DMS153 (cell line): ENCODE measurements at regions not wholly inside any gene's neighbourhood (a gene's known extent, or its start where the extent isn't known, plus 50 kb on each side); places are given as distances from the start of the nearest gene placed in this dataset.
"Not testable (repeated sequence)": the region's sequence is repeated elsewhere in the genome, so short reads cannot be mapped to it uniquely, and the experiment has no call there.

Source experiments
- DNase-seq: peaks from one replicate; lab custom pipeline; 2025; lab: John Stamatoyannopoulos, UW

DNA sequence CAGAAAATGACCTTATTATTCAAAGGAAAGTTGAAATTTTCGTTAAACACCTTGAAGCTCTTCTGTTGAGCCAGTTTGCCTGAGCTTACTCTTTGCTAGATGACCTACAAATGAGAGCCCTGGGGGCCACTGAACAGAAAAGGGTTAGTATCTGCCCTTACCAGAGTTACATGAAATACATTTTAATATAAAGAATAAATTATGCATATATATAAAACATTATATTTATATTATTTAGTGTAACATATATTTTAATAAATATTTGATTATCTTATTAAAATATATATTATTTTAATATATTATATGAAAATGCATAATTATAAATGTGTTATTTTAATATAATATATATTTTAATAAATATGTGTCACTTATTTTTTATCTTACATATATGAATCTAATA lies 628.4 kb upstream of the TPK1 start:
- DNase-seq: no peak

DNA sequence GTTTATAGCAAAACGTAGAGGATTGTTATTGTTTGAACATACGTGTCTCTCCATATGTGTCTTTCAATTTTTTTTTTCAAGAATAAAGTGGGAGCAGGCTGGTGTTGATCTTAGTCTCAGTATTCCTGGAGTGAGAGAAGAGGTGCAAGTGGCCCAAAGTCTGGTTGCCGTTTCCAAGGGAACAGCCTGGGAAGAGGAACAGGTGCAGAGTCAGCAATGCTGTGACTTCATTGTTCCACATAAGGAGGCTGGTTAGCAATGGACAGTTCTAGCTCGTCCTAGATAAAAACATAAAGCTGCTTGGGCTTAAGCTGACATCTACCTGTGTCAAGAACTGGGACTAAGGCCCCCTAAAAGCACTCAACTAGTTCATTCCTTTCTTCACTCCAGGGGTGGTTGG lies 626.6 kb upstream of the TPK1 start:
- no peak for DNase-seq

DNA sequence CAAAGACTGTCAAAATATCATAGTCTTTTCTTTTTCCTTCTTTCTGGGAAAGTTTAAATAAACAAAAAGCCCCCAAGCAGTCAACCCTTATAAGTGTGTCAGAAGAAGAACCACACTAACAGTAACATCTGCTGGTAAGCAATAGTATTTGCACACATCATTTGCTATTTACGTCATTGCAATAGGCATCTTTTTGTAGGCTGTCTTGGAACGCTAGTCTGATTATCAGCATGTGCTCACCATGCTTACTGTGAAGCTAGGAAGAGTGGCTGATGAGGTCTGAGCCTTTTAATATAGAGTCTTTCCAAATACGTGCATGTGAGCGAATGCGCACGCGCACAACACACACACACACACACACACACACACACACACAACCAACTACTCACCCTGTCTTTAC lies 599.0 kb upstream of the TPK1 start:
- no peak for DNase-seq

DNA sequence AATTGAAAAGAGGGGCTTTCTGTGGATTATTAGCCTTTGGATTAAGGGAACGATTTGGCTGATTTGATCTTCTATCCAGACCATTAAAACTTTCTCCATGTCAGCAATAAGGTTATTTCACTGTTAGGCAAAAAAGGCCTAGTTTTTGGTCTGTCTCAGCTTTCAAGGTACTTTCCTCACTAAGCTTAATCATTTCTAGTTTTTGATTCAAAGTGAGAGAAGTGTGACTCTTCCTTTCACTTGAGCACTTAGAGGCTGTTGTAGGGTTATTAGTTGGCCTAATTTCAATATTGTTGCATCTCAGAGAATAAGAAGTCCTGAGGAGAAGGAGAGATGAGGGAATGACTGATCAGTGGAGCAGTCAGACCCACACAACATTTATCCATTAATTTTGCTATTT lies 596.0 kb upstream of the TPK1 start:
- DNase-seq: no peak

DNA sequence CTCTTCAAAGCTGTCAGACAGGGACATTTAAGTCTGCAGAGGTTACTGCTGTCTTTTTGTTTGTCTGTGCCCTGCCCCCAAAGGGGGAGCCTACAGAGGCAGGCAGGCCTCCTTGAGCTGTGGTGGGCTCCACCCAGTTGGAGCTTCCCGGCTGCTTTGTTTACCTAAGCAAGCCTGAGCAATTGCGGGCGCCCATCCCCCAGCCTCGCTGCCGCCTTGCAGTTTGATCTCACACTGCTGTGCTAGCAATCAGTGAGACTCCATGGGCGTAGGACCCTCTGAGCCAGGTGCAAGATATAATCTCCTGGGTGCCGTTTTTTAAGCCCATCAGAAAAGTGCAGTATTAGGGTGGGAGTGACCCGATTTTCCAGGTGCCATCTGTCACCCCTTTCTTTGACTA lies 582.6 kb upstream of the TPK1 start:
- DNase-seq: not testable (repeated sequence)

DNA sequence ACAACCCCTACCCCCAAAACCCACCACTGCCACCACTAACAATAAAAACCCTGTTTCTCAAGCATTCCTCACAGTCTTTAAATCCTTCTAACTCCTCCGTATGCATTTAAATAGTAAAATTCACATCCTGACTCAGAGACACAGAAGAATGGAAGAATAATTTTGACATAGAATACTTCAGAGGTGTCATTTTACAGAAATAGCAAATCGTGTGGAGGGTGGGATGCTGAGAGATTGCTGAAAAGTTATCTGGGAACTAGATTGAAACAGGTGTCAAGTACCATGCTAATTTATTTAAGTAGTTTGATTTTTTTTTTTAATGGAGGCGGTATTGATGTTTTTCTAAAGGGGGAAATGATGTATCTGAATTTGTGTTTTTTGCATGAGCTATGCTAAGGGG lies 575.2 kb upstream of the TPK1 start:
- DNase-seq: no peak

DNA sequence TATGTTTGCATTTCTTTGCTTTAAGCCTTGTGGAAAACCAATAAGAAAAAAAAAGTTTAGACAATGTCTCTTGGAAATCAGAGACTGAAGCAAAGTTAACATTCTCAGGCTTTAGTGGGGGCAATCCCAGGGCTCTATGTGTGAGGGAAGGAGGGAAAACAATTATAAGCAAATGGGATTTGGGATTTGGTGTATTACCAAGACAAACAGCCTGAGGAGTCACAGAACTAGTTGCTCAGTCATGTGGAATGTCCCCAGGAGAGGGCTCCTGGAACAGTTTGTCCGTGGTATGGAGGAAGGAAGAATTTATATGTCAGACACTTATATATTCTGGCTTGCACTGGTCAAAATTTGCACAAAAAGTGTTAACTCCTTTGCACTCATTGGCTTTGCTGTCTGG lies 562.9 kb upstream of the TPK1 start:
- DNase-seq: no peak

DNA sequence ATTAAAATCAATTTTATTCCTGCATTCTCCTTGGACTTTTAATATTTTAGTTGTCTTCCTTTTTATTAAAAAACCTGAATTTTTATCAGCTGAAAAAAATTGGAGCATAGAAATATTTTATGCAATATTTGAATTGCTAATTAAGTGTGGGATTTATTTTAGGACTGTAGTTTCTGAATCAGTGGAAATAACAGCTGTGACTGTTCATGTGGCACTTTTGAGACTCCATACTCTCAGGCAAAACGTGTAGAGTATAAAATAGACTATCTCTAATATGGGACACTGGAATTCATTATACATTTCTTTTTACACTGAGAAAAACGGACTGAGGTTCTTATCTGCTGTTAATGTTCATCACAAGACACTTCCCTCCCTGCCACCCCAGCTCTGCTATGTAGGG lies 558.3 kb upstream of the TPK1 start:
- no peak for DNase-seq

DNA sequence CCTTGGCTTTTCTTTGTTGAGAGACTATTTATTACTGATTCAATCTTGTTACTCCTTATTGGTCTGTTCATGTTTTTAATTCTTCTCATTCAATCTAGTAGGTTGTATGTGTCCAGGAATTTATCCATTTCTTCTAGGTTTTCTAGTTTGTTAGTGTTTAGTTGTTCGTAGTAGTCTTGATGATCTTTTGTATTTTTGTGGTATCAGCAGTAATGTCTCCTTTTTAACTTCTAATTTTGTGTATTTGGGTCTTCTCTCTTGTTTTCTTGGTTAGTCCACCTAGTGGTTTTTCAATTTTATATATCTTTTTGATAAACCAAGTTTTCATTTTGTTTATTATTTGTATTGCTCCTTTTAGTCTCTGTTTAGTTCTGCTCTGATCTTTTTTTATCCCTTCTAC lies 546.9 kb upstream of the TPK1 start:
- no peak for DNase-seq

DNA sequence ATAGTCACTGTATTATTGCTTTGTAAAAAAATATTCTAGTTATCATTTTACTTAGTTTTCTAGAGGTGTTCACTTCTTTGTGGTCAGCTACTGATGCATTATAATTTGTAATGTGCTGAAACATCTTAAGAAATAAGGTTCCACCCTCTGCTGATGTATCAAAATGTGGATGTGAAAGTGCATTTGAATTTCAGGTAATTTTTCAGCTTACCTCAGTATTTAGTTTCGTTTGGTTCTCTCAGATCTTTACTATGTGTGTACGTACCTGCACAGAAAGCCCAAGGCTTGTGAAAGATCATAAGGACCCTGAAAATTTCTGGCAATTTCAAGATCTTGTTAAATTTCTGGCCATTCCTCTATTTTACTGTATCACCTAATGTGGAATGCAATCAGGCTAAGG lies 542.3 kb upstream of the TPK1 start:
- no peak for DNase-seq

DNA sequence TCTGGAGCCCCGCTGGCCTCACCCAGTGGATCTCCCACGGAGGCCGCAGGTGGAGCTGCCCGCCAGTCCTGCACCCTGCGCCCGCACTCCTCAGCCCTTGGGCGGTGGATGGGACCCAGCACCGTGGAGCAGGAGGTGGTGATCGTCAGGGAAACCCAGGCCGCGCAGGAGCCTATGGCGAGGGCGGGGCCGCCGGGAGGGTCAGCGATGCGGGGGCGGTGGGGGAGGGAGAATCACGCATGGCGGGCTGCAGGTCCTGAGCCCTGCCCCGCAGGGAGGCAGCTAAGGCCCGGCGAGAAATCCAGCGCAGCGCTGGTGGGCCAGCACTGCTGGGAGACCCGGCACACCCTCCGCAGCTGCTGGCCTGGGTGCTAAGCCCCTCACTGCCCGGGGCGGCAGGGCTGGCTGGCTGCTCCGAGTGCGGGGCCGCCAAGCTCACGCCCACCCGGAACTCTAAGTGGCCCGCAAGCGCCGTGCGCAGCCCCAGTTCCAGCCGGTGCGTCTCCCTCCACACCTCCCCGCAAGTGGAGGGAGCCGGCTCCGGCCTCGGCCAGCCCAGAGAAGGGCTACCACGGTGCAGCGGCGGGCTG lies 524.8 kb upstream of the TPK1 start:
- no peak for DNase-seq

DNA sequence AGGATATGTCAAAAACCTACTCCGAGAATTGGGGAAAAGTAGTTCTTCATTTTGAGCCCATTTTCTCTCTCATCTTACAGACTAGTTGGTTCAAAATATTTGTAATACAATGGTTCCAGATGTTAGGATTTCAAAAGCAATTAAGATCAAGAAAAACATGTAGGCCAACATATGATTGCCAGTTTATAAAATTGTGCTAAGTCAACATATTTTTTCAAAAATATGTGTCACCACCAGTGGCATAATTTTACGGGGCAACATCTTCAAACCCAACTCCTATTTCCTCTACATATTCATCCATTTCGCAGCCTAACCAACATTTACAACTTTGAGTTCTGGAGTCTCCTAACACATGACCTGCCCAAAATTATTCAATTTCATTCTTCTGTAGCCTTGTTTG lies 514.5 kb upstream of the TPK1 start:
- DNase-seq: no peak

DNA sequence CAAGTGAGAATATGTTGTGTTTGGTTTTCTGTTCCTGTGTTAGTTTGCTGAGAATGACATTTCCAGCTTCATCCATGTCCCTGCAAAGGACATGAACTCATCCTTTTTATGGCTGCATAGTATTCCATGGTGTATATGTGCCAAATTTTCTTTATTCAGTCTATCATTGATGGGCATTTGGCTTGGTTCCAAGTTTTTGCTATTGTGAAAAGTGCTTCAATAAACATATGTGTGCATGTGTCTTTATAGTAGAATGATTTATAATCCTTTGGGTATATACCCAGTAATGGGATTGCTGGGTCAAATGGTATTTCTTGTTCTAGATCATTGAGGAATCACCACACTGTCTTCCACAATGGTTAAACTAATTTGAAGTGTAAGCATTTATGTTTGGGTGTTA lies 513.6 kb upstream of the TPK1 start:
- DNase-seq: not testable (repeated sequence)

DNA sequence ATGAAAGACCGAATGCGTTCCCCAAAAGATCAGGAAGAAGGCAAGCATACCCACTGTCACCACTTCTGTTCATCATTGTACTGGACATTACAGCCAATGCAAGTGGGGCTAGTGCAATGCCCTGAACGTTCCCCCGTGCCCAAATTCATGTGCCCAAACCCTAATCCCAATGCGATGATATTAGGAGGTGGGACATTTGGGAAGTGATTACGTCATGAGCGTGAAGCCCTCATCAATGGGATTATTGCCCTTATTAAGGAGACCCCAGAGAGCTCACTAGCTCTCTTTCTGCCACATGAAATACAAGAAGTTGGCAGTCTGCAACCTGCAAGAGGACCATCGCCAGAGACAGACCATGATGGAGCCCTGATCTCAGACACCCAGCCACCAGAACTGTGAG lies 511.4 kb upstream of the TPK1 start:
- no peak for DNase-seq

DNA sequence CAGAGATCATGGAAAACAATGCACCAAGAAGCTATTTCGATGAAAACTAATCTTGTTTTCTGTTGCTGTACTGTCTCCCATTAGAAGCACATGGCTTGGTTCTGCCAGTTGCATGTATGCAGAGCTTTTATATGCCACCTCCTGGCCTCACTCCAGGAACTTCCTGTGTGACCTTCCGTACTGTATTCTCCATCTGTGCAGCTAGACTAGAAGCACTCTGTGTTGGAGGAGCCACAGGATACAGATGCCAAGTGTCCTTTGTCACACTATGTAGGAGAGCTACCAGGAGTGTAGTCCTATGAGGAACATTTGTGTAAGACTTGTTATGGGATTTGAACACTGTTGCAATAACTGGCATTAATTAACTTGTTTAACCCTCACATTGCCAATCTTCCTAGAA lies 503.5 kb upstream of the TPK1 start:
- peak; percentile 18 for DNase-seq

DNA sequence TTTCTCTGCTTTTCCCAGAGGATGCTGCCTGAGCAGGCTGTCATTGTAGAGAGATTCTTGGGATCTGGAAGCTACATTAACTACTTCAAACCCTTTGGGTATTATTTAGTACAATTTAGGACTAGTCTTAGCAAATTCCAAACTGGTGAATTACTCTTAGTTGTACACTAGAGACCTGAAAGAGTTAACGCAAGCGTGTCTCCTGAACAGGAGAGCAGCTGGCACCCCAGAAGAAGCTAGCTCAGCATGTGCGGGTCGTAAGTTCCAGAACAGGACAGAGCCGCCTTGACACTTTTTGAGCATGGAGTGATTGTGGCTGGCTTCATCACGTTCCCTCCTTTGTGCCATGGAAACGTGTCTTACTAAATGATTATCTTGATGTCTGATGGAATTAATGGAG lies 495.7 kb upstream of the TPK1 start:
- DNase-seq: no peak

DNA sequence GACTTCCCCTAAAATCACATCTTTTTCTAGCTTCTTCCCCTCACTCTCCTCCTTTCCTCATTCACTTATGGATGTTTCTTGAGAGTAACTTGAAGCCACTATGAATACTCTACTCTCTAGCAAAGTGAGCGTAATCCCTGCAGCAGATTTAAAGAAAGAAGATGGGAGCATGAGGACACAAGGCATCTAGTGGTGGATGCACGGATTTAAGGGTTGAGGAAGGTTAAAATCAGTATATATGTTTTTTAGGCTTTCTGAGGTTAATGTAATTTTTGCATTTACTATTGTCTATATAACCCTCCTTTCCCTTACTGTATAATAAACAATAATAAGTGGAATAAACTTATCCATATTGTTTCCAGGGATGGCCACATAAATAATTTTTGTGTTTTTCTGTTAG lies 495.2 kb upstream of the TPK1 start:
- no peak for DNase-seq

DNA sequence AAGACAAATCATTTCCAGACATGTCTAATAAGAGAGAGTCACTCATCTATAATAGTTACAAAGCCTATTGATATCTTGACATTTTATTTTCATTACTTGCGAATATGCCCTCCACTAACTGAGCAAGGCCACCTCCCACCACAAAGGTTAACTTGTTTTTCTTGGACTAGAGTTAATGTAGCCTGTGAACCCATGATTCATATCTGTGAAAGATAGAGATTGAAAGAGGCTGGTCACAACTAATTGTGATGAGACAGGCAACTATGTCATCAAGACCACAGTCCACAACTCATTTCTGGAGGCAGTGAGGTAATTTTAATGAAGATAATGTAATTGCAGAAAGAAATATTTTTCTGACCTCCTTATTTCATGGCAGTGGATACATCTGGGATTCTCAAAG lies 491.8 kb upstream of the TPK1 start:
- no peak for DNase-seq

DNA sequence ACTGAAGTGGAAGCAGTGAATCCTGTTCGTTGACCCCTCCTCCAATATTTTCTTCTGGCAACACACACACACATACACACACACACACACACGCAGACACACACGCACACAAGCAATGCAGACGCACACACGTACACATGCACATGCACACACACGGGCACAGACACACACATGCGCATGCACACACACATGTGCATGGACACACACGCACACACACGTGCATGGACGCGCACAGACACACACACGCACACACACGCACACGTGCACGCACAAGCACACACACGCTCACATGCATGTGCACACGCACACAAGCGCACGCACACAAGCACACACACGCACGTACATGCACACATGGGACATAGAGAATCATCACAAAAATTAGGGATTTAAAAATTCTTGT lies 488.2 kb upstream of the TPK1 start:
- DNase-seq: no peak

DNA sequence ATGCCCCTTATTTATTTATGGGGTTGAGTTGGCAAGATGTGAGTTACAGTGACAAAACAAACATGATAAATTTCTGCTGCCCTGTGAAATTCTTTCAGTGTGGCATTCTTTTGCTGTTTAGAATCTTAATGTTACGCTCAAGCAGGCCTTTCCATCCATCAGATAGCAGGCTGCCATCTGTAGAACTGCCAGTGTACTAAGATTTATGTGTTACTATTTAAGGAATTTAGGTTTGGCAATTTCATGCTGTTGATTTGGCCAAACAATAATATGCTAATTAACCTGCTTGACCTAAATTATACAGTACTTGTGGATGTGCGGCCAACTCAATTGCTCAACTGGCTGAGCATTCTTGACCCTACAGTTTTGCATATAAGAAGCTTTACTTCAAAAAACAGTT lies 477.7 kb upstream of the TPK1 start:
- DNase-seq: no peak

DNA sequence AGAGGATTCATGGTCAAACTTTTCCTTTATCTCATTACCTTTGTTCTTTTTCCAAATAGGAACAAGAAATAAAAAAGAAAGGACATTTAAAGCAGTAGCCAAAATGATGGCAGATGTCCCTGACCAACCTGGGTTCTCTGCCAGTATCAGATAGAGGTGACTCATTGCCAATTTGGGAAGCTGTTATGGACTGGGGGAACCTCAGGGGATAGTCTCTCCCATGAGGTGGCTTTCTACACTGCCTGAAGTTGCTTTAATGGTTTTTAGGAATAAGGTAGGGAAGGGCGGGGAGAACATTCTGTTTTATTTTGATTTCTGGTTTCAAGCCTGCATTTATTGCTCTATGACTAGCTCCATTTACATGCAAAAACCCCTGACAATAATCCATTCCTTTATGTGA lies 457.9 kb upstream of the TPK1 start:
- DNase-seq: no peak

DNA sequence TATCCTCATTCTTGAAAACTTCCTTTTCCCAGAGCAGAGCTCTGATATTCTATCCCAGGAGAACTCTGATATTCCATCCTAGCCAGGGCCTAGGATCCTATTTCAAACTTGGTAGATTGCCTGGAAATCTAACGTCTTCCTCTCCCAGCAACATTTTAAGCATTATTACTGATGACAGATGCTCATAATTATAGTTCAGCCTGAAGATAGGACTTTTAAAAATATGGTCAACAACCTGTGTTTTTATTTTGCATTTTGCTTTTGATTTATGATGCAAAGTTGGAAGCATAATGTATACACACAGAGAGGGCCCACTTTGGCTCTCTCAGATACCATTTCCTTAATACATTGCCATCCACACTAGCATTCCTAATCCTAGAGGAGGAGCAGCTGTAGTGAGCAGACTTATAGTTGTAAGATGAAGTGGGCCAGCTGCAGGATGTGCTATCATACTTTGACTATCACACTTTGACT lies 457.4 kb upstream of the TPK1 start:
- no peak for DNase-seq

DNA sequence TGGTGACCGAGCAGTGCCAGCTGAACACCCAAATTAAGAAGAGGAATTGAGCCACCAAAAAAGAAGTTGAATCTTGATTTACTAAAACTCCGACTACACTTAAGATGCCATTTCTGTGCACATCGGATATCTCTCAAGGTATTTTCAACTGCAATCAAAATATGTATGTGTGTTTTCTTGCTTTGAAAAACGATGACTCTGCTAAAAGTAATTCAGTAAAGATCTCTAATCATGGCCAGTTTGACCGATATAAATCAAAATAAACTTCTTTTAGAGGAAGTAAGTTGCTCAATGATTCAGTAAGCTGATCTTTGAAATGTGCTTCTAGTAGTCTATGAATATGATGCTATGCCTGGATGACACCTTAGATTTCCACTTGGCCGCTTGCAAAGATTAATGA lies 453.5 kb upstream of the TPK1 start:
- DNase-seq: no peak

DNA sequence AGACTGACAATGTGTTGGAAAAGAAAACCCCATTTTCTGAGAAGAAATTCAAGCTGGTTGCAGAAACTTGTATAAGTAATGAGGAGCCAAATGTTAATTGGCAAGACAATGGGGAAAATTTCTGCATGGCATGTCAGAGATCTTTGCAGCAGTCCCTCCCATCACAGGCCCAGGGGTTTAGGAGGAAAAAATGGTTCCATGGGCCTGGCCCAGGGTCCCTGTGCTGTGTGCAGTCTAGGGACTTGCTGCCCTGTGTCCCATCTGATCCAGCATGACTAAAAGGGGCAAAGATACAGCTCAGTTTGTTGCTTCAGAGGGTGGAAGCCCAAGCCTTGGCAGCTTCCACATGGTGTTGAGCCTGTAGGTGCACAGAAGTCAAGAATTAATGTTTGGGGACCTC lies 440.3 kb upstream of the TPK1 start:
- no peak for DNase-seq
